ENCODE measurements at regions not wholly inside any gene's neighbourhood (a gene's known extent, or its start where the extent isn't known, plus 50 kb on each side); places are given as distances from the start of the nearest gene placed in this dataset.

GRCh38 chr4:3683744-3684421 lies 82.3 kb upstream of the ADRA2C start:
- no peak for DNase-seq (ENCODE audit: low spot score)

DNA sequence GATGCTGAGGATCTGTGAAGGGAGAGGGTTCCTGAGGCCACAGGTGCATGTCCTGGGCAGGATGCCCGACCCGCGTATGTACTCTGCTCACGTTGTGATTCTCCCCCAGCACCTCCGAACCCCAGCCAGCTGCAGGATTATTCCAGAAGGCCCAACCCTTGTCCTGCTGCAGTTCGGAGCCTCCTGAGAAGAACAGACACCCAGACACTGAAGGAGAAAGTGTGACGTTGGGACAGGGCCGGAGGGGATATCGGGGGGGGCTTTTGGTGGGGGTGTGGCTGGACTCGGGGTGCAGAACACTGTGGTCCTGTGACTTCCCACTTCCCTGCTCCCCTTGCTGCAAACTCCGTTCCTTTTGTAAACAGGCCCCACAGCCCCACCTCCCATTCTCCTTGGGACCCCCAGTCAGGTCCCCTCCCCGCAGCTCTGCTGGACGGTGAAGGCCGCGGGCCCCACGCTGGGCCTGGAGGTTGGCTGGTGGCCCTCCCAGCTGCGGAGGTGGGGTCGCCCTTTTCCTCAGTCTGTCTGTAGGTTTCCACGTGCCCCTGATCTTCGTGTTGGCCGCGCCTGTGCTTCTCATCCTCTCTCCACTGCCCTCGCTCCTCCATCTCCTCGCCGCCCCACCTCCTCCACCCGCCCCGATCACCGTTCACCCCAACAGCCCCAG lies 83.0 kb upstream of the ADRA2C start:
- DNase-seq (ENCODE audit: low spot score), result no peak

DNA sequence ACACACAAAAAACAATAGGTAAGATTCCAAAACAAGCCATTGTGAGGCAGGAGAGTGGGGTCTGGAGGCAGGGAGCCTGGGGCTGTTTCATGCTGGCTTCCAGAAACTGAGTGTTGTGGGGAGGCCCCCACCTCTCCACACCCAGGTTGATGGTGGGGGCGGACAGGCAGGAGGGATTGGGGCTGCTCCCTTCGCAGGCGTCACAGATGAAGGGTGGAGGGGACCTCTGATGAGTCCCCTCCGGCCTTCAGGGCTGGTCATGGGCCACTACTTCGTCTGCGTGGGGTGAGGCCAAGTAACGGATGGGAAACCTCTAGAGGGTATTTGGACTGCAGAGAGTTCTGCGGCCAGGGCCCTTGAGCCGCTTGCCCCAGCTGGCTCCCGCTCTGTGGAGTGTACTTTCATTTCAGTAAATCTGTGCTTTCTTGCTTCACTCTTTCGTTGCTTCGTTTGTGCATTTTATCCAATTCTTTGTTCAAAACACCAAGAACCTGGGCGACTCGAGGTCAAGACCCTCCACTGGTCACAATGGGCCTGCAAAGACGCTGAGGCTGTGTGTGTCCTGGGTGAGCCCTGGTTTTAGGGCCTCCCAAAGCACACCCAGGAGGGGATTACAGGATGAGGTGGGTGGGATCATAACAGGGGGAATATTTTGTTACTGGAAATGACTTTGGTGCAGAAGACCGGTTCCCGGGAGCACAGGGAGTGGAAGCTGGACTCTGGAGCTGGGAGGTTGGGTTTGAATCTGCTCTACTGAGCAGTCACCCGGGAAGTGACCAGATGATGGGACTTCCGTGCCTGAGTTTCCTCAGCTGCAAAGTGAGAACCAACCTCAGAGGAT lies 83.7 kb upstream of the ADRA2C start:
- no peak for DNase-seq (ENCODE audit: low spot score)

DNA sequence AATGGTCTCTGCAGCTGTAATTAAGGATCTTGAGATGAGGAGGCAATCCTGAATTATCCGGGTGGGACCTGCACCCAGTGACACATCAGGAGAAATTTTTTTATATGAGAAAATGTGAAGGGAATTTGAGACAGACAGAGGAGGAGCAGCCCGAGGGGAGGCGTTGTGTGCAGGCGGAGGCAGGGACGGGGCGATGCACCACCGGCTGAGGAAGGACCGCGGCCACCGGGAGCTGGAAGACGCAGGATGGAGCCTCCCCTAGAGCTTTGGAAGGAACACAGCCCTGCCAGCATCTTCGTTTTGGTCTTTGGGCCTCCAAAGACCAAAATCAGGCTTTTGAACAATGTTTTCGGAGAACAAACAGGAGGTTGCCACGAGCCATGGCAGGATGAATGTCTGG lies 85.0 kb upstream of the ADRA2C start:
- no peak for DNase-seq (ENCODE audit: low spot score)

DNA sequence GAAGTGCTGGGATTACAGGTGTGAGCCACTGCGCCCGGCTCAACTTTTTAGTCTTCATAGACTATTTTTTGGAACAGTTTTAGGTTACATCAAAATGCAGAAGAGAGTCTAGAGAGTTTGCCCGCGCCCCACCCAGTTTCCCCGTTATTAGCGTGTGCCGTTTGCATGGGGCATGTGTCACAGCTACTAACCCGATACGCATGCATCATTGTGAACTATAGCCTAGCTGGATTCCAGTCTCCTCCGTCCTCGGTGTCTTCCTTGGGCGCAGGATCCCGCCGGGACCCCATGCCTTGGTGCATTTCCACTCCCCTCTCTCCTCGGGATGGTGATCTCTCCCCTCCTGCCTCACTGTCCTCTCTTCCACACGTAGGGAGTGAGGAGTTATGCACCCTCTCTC lies 85.5 kb upstream of the ADRA2C start:
- no peak for DNase-seq (ENCODE audit: low spot score)

DNA sequence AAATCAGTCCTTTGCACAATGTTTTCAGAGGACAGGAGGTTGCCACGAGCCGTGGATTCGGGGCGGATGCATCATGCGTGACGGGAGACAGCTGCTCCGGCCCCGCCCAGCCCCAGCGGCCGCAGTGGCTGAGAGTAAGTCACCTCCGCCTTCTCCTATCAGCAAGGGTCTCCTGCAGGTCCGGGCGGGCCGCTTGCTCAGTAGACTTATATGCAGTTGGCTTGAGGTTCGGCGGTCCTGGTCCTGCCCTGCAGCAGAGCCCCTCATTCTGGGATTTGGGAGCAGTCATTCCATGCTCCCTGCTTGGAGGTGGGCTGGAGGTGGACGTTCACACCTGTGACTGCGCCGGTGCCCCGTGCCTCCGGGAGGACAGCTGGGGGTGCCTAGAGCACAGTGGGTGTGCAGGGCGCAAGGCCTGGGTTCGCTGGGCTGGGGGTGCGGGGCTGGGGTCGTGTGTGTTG lies 86.3 kb upstream of the ADRA2C start:
- DNase-seq (ENCODE audit: low spot score), result no peak

- no peak for DNase-seq (ENCODE audit: low spot score)
Observed at GRCh38 chr4:3679071-3679825, 86.9 kb upstream of the ADRA2C start.

GRCh38 chr4:3677748-3678070 lies 88.5 kb upstream of the ADRA2C start:
- no peak for DNase-seq (ENCODE audit: low spot score)

DNA sequence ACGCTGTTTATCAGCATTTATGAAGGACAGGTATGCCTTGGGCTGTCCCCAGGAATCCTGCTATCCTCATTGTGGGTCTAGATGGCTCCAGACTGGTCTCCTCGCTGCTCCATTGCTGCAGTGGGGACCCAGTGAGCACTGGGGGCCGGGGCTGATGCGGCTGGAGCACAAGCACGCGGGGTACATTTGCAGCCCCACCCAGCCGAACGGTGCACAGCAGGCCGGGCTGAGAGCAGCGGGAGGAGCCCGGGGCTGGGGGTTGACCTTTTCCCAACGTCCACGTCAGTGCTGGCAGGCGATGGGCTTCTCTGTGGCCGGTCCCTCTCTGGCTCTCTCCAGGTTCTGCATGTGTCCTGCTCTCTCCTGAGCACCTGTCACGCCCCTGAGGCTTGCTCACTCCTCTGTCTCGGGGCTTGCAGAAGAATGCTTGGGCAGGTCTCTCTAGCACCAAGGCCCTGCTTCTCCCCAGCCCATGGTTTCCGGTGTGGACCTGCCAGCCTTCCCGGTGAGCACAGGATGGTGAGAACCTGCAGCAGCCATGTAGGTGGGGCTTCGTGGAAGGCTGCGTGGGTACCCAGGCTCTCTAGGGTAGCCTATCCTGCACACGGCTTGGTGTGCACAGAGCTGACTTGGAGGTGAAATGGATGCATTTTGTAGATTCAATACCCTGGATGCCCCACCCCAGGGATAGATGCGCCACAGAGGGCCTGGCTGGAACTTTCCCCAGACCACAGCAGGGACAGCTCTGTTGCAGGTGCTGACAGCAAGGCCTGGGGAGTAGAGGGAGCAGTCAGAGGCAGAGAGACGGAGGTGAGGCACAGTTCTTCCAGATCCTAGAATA lies 89.1 kb upstream of the ADRA2C start:
- no peak for DNase-seq (ENCODE audit: low spot score)

DNA sequence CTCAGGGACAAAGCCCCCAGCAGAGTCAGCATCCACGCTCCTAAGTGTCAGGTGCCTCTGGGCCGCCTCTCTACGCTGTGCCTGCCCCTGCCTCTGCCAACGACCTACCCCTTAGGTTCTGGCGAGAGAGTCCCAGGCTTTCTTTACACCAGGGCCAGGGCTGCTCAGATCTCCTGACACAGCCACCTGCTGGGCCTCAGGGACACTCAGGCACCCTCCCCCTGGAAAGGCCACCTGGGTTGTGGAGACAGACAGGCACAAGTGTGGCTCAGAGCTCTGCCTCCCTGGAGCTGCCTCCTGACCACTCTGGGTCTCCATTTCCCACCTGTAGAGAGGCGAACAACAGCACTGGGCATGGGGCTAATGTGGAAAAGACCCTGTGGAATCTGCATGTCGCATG lies 90.0 kb upstream of the ADRA2C start:
- no peak for DNase-seq (ENCODE audit: low spot score)

GRCh38 chr4:3675251-3676115 lies 90.7 kb upstream of the ADRA2C start:
- no peak for DNase-seq (ENCODE audit: low spot score)

GRCh38 chr4:3674479-3674851 lies 91.7 kb upstream of the ADRA2C start:
- DNase-seq (ENCODE audit: low spot score), result no peak

DNA sequence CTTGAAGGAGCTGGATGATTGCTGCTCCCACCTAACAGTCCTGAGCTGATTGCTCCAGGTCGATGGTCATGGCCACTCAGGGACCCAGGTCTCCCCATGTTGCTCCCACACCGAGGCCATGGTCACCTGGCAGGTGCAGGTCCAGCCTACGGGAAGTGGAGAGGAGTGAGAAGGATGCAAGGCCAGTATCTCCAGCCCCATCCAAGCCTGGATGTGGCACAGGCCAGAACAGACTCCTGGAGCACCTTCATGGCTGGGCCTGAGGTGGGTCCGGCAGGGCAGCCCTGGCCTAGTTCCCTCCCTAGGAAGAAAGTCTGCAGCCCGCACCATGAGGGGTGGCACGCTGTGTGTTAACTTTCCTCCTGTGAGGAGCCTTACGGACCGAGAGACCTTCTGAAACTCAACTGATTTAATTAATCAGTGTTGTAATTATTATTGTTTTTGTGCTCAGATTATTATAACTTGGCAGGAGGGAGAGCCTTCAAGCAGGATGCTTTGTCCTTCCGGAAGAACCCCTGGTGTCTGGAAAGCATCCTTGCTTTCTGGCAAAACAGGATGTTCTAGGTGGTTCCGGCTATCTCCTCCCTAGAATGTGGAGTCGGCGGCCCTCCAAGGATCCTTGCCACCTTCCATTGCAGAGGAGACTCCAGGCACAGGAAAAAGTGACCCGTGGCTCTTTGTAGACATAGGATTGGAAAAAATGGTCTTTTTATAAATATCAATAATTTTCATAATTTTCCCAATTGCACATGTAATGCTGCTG lies 92.3 kb upstream of the ADRA2C start:
- DNase-seq (ENCODE audit: low spot score), result no peak

- no peak for DNase-seq (ENCODE audit: low spot score)
Observed at GRCh38 chr4:3673176-3673575, 93.0 kb upstream of the ADRA2C start.

DNA sequence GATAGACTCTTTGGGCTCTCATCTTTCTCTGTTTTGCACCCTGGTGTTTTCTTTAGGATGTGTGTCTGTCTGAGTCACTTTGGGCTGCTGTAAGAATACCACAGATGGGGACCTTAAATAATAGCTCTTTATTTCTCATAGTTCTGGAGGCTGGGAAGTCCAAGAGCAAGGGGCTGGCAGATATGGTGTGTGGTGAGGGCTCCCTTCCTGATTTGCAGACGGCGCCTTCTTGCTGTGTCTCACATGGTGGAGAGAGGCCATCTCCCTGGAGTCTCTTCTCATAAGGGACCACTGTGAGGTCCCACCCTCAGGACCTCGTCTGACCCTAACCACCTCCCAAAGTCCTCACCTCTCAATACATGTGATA lies 93.7 kb upstream of the ADRA2C start:
- DNase-seq (ENCODE audit: low spot score), result no peak

GRCh38 chr4:3671571-3672464 lies 94.4 kb upstream of the ADRA2C start:
- no peak for DNase-seq (ENCODE audit: low spot score)

- DNase-seq (ENCODE audit: low spot score), result no peak
Observed at GRCh38 chr4:3670521-3671519, 95.4 kb upstream of the ADRA2C start.

GRCh38 chr4:3669553-3669949 lies 96.6 kb upstream of the ADRA2C start:
- DNase-seq (ENCODE audit: low spot score), result no peak

All from COLO829 (cell line).